Tibial nerve (tissue), 4 donors: ENCODE measurements at regions not wholly inside any gene's neighbourhood (a gene's known extent, or its start where the extent isn't known, plus 50 kb on each side); places are given as distances from the start of the nearest gene placed in this dataset.

Source experiments
- CTCF ChIP-seq, 5 experiments: fragments of 200-600 bp in 3 of 5; fragments of 450-650 bp in 2 of 5; sonication (generic) in 3 of 5; IDR thresholded peaks; one replicate each; pipeline ENCODE4 v1.5.1; 2016 to 2019; ENCODE audit warnings: antibody characterized with exemption in 5 of 5, mild to moderate bottlenecking in 3 of 5, moderate library complexity in 2 of 5
- EP300 ChIP-seq, 2 donors: sonication (generic); formaldehyde crosslinking; IDR thresholded peaks; one replicate each; pipeline ENCODE4 v1.6.1; 2017; ENCODE audit warnings: antibody characterized with exemption in 2 of 2, mild to moderate bottlenecking in 1 of 2

DNA sequence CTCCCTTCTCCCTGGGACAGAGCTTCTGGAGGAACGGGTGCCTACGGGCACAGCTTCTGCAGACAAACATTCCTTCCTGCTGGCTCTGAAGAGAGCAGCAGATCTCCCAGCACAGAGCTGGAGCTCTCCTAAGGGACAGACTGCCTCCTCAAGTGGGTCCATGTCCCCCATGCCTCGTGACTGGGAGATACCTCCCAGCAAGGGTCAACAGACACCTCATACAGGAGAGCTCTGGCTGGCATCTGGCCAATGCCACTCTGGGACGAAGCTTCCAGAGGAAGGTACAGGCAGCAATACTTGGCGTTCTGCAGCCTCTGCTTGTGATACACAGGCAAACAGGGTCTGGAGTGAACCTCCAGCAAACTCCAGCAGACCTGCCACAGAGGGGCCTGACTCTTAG is 227.9 kb downstream of the SPATA31D1 start:
- no peak for TF ChIP-seq CTCF (IDR thresholded peaks at IDR 0.05)
- TF ChIP-seq EP300 (IDR thresholded peaks at IDR 0.05), result no peak
